Retinal pigment epithelial cell (primary cell): ENCODE measurements at regions not wholly inside any gene's neighbourhood (a gene's known extent, or its start where the extent isn't known, plus 50 kb on each side); places are given as distances from the start of the nearest gene placed in this dataset.

ENCODE experiments used
- DNase-seq: peaks from one replicate; pipeline ENCODE4 v3.0.0-alpha.2; 2010; ENCODE audit warnings: low read depth
- H3K4me3 ChIP-seq: 2 replicates; pipeline ENCODE4 v1.5.1; 2011; ENCODE audit warnings: mild to moderate bottlenecking, low read length, control low read depth, moderate library complexity
- CTCF ChIP-seq: conservative IDR thresholded peaks from 2 replicates; pipeline ENCODE4 v1.5.1; 2011; ENCODE audit warnings: low read depth, low read length, control low read depth, inconsistent platforms

- no peak overlapping the region for H3K4me3 ChIP-seq
- no peak for DNase-seq
- no peak for TF ChIP-seq CTCF
Measured at GRCh38 chr16:50906454-50906853, 164.6 kb downstream of the CYLD start.

- no peak overlapping the region for H3K4me3 ChIP-seq
- DNase-seq: no peak
- TF ChIP-seq CTCF: no peak
Measured at GRCh38 chr16:50902457-50902856, 160.6 kb downstream of the CYLD start.

DNA sequence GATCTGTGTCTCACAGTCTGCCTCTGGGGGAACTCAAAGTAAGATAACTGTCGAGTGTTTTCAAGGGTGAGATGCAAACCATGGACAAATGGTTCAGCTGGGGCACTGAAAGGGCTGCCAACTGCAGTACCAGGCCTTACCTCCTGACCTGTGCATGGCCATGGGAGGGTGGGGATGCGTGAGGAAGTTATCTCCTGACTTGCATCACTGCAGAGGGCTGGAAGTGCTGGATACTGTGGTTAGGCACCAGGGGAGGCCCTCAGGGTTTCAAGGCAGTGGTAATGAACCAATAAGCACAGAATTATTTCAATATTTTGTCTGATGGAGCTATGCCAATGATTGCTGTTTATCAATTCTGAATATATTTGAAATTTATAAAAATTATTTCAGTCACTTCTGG, 159.2 kb downstream of the CYLD start:
- TF ChIP-seq CTCF: no peak
- no peak overlapping the region for H3K4me3 ChIP-seq
- no peak for DNase-seq

DNA sequence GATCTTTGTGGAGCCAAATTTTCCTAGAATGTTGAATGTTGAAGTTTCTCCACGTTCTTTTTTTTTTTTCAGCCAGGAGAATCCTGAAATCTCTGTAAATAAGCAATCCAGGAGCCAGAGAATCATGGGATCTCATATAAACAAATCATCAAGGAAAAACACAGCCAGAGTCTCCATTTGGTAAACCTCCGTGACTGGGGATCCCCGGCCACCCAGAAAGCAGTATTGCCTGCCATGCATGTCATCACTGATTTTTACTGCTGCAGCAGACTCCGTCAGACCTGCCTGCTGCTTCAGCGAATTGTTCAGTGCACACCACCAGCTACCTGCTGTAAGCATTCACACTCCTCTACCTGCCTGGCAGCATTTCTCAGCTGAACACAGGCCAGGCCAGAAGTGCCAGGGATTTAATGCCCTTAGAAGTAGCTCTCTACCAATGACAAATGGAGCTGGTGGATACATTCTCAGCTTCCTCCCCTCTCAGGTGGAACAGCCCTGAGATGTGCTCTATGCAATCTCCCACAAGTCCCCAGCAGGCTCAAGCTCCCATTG, 158.6 kb downstream of the CYLD start:
- DNase-seq: no peak
- no peak for TF ChIP-seq CTCF

DNA sequence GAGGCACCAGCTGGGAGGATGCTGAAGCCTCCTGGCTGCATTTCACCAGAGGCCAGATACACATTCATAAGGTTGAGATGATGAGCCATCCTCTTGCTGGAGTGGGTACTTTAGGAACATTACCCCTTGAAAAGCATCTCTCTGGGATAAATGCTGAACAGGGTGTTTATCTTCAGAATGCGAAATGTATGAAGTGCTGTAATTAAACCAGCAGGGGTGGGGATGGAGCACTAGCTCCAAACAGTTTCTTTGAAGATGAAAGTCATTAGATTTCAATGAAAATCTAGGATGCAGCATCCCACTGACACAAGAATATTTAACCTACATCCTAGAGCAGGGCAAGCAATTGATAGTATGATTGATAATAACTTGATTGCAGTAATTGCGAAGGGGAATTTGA, 158.1 kb downstream of the CYLD start:
- no peak for TF ChIP-seq CTCF
- no peak for DNase-seq
- H3K4me3 ChIP-seq: no peak overlapping the region

More for the DNA sequence above, 158.6 kb downstream of the CYLD start:
- no peak overlapping the region for H3K4me3 ChIP-seq

GRCh38 chr16:50889746-50890145, 147.9 kb downstream of the CYLD start:
- no peak for TF ChIP-seq CTCF
- no peak for DNase-seq
- no peak overlapping the region for H3K4me3 ChIP-seq

DNA sequence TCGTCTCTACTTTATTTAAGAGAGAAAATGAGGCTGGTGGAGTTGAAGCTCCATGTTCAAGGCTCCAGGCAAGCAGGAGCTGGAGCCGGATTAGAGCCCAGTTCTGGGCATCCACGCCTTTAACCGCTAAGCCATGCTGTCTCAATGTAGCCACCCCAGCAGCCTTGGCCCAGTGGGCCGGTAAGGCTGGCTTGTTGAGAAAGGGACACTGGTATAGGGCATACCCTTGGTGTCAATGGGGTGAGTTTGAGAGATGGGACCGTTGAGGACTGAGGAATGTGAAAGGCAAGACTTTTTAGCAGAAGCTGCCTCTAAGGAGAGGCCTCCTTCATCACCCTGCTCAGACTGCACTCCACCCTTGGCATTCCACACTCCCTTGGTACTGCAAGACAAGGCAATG, 147.4 kb downstream of the CYLD start:
- no peak overlapping the region for H3K4me3 ChIP-seq
- DNase-seq: no peak
- TF ChIP-seq CTCF: no peak
